ENCODE measurements at regions not wholly inside any gene's neighbourhood (a gene's known extent, or its start where the extent isn't known, plus 50 kb on each side); places are given as distances from the start of the nearest gene placed in this dataset.
A peak's percentile ranks its signal among the peaks of the same experiment; 100 is the strongest.

GRCh38 chr12:60345442-60345841 is 749.6 kb downstream of the SLC16A7 start:
- Mint-ChIP-seq H3K36me3 (no peaks in the 10 kb centered on the region), H3K27ac (no peak overlapping the region), H3K9me3 (peaks cover 0 to 8% (median 0%) of the 10 kb centered on the region in 3 donors), H3K4me1 (no peaks in the 10 kb centered on the region), H3K27me3 (no peaks in the 10 kb centered on the region), H3K4me3 (no peak overlapping the region)

- no peak overlapping the region for H3K27ac Mint-ChIP-seq
- no peaks in the 10 kb centered on the region for H3K27me3 Mint-ChIP-seq
- H3K4me3 Mint-ChIP-seq = peak overlapping the region in 1 of 4 donors; percentile 17
- H3K36me3 Mint-ChIP-seq = no peaks in the 10 kb centered on the region
- H3K9me3 Mint-ChIP-seq = peaks cover 0 to 3% (median 2%) of the 10 kb centered on the region in 3 donors
- H3K4me1 Mint-ChIP-seq = no peaks in the 10 kb centered on the region
Measured at GRCh38 chr12:60349232-60349978, 753.6 kb downstream of the SLC16A7 start.

DNA sequence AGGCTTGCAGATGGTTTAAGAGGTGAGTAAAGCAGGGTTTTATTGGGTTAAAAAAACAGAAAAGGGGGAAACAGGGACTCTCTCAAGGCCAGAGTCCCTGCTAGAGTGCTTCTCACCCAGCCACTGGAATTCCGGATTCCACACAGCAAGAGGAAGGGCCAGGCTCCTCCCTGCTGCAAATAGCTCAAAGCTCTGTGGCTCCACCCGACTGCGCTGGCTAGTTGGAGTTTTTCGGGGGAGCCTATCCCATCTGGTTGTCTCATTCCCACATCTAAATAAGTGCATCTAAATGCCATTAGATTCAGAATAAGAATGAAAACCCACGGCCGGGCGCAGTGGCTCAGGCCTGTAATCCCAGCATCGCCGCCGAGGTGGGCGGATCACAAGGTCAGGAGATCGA is 791.5 kb downstream of the SLC16A7 start:
- Mint-ChIP-seq H3K4me3 (no peak overlapping the region), H3K36me3 (no peaks in the 10 kb centered on the region), H3K27me3 (no peaks in the 10 kb centered on the region), H3K9me3 (peaks cover 0 to 8% (median 0%) of the 10 kb centered on the region in 3 donors), H3K4me1 (no peaks in the 10 kb centered on the region), H3K27ac (no peak overlapping the region)

DNA sequence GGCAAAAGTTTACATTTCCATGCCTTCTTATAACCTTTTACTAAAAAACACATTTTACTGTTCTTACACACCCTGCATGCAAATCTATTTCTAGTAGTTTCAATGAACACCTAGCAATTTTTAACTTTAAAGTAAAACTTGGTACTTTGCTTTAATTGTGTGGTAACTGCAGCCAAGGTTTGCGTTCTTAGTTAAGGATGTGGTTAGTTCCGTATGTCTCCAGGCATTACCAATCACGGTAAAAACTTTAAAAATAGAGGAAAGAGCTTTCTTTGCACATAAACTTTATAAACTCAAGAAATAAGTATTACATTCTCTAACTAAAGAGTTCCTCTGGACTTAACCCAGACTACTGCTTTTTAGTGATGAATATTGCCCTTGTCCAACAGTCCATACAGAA is 795.2 kb downstream of the SLC16A7 start:
- H3K36me3 Mint-ChIP-seq = no peaks in the 10 kb centered on the region
- no peak overlapping the region for H3K4me3 Mint-ChIP-seq
- no peaks in the 10 kb centered on the region for H3K4me1 Mint-ChIP-seq
- H3K27me3 Mint-ChIP-seq = no peaks in the 10 kb centered on the region
- no peak overlapping the region for H3K27ac Mint-ChIP-seq
- H3K9me3 Mint-ChIP-seq = peaks cover 0 to 3% (median 1%) of the 10 kb centered on the region in 3 donors

DNA sequence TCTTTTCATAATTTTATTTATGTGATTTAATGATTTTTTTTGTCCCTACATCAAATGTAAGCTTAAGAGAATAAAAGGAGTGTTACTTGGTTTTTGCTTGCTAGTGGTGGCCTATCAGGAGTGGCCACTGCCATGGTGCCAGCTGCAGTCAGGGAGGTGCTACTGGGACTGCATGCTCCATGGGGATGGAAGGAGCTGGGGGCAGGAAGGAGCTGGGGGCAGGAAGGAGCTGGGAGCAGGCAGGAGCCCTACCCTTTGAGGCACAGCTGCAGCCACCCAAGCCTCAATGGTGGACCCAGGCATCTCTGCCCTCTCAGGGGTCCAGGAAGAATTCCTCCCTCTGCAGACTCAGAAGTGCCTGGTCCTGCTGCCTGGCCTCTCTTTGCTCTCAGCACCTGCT is 796.0 kb downstream of the SLC16A7 start:
- Mint-ChIP-seq H3K27ac (no peak overlapping the region), H3K27me3 (no peaks in the 10 kb centered on the region), H3K4me1 (no peaks in the 10 kb centered on the region), H3K4me3 (no peak overlapping the region), H3K9me3 (peaks cover 0 to 3% (median 1%) of the 10 kb centered on the region in 3 donors), H3K36me3 (no peaks in the 10 kb centered on the region)

DNA sequence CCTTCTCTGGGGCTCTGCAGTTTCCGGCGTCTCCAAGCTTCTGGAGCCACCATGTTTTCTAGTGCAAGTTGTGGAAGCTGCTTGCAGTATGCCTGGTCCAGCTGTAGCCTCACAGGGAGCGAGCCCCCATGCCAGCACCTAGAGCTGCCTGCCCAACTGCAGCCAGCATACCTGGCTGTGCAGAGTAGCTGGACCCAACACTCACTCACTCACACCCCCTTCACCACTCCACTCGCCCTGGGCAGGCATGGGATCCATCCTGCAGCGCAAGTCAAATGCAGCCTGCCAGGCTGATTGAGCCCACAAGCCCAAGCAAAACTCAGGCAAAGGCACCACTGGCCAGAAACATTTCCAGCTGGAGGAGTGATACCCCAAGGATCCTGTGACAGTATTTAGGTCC is 797.3 kb downstream of the SLC16A7 start:
- H3K9me3 Mint-ChIP-seq = peaks cover 0 to 3% (median 1%) of the 10 kb centered on the region in 3 donors
- H3K36me3 Mint-ChIP-seq = no peaks in the 10 kb centered on the region
- H3K27me3 Mint-ChIP-seq = no peaks in the 10 kb centered on the region
- H3K4me1 Mint-ChIP-seq = no peaks in the 10 kb centered on the region
- no peak overlapping the region for H3K27ac Mint-ChIP-seq
- H3K4me3 Mint-ChIP-seq = no peak overlapping the region

DNA sequence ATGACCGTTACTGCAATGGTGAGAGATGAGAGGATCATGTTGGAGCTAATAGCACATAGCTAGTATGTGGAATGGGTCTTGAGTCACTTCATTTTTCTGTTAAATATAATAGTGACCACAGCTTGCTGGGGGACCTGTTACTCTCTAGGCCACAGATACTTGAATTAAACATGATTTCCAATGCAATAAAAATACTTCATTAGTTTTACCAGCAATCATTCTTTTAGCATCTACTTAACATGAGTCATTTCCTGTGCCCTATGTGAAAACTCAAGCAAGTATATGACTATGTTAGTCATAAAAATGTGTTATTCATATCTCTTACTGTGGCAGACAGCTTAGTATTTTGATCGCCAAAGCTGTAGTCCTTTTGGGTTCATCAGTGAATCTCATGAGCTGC is 798.8 kb downstream of the SLC16A7 start:
- Mint-ChIP-seq H3K27ac (no peak overlapping the region), H3K36me3 (no peaks in the 10 kb centered on the region), H3K27me3 (no peaks in the 10 kb centered on the region), H3K4me3 (no peak overlapping the region), H3K9me3 (peaks cover 0 to 3% (median 1%) of the 10 kb centered on the region in 3 donors), H3K4me1 (no peaks in the 10 kb centered on the region)

DNA sequence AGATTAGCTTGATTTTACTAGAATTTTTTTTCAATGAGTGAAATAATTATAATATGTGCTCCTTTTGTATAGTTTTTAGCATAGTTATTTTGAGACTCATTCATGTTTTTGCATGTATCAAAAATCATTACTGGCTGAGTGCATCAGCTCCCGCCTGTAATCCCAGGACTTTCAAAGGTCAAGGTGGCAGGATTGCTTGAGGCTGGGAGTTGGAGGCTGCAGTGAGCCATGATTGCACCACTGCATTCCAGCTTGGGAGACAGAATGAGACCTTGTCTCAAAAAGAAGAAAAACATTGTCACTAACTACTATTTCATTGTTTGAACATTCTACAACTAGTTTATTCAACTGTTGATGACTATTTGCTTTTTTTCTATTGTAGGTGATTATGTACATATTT is 802.7 kb downstream of the SLC16A7 start:
- H3K4me1 Mint-ChIP-seq = no peaks in the 10 kb centered on the region
- no peak overlapping the region for H3K27ac Mint-ChIP-seq
- H3K36me3 Mint-ChIP-seq = no peaks in the 10 kb centered on the region
- H3K9me3 Mint-ChIP-seq = peaks cover 0 to 3% (median 0%) of the 10 kb centered on the region in 3 donors
- no peaks in the 10 kb centered on the region for H3K27me3 Mint-ChIP-seq
- no peak overlapping the region for H3K4me3 Mint-ChIP-seq

GRCh38 chr12:60399064-60399463 is 803.2 kb downstream of the SLC16A7 start:
- H3K4me3 Mint-ChIP-seq = no peak overlapping the region
- H3K27ac Mint-ChIP-seq = no peak overlapping the region
- no peaks in the 10 kb centered on the region for H3K4me1 Mint-ChIP-seq
- H3K9me3 Mint-ChIP-seq = peaks cover 0 to 3% (median 0%) of the 10 kb centered on the region in 3 donors
- no peaks in the 10 kb centered on the region for H3K27me3 Mint-ChIP-seq
- H3K36me3 Mint-ChIP-seq = no peaks in the 10 kb centered on the region

- H3K9me3 Mint-ChIP-seq = no peaks in the 10 kb centered on the region
- H3K4me1 Mint-ChIP-seq = no peaks in the 10 kb centered on the region
- H3K27me3 Mint-ChIP-seq = no peaks in the 10 kb centered on the region
- H3K36me3 Mint-ChIP-seq = no peaks in the 10 kb centered on the region
- H3K4me3 Mint-ChIP-seq = no peak overlapping the region
- H3K27ac Mint-ChIP-seq = no peak overlapping the region
Measured at GRCh38 chr12:60402996-60403395, 807.2 kb downstream of the SLC16A7 start.

- Mint-ChIP-seq H3K36me3 (no peaks in the 10 kb centered on the region), H3K27ac (no peak overlapping the region), H3K9me3 (peaks cover 2 to 4% (median 4%) of the 10 kb centered on the region in 3 donors), H3K27me3 (no peaks in the 10 kb centered on the region), H3K4me1 (no peaks in the 10 kb centered on the region), H3K4me3 (no peak overlapping the region)
Measured at GRCh38 chr12:60415351-60415750, 819.5 kb downstream of the SLC16A7 start.

GRCh38 chr12:60419986-60420385 is 824.2 kb downstream of the SLC16A7 start:
- Mint-ChIP-seq H3K9me3 (peaks cover 0 to 4% (median 3%) of the 10 kb centered on the region in 3 donors), H3K36me3 (no peaks in the 10 kb centered on the region), H3K27ac (no peak overlapping the region), H3K27me3 (no peaks in the 10 kb centered on the region), H3K4me3 (no peak overlapping the region), H3K4me1 (no peaks in the 10 kb centered on the region)

DNA sequence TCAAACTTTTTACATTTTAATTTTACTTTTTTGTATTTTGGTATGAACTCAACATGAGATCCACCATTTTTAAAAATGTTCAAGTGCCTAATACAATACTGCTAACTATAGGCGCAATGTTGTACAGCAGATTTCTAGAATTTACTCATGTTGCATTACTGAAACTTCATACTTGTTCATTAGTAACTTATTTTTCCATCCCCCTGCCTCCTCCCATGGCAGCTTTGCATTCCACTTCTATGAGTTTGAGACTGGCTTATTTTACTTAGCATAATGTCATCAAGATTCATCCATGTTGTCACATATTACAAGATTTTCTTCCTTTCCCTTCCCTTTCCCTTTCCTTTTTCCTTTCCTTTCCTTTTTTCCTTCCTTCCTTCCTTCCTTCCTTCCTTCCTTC is 825.9 kb downstream of the SLC16A7 start:
- Mint-ChIP-seq H3K9me3 (peaks cover 0 to 2% (median 0%) of the 10 kb centered on the region in 3 donors), H3K27ac (no peak overlapping the region)

DNA sequence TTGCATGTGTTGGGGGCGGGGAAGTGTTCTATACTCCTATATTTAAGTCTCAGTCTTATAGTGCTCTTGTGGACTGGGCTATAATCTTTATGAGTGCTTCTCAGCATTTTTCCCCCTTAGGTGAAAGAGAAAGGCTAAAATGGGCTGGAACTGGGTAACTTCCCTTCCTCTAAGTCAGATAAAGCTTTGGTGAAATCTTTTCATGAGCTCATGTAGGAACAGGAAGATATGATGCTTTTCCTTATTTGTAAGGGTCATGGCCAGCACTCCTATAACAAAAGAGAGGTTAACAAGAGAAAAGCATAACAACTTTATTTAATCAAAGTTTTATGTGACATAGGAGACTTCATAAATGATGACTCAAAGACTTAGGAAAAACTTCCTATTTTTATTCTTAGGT is 841.5 kb downstream of the SLC16A7 start:
- no peaks in the 10 kb centered on the region for H3K4me1 Mint-ChIP-seq
- H3K4me3 Mint-ChIP-seq = no peak overlapping the region
- peaks cover 2% of the 10 kb centered on the region for H3K36me3 Mint-ChIP-seq
- H3K27ac Mint-ChIP-seq = no peak overlapping the region
- H3K9me3 Mint-ChIP-seq = peaks cover 3 to 14% (median 6%) of the 10 kb centered on the region in 3 donors
- no peaks in the 10 kb centered on the region for H3K27me3 Mint-ChIP-seq

More for the DNA sequence above, 825.9 kb downstream of the SLC16A7 start:
- Mint-ChIP-seq H3K4me3 (no peak overlapping the region), H3K4me1 (no peaks in the 10 kb centered on the region), H3K27me3 (no peaks in the 10 kb centered on the region), H3K36me3 (no peaks in the 10 kb centered on the region)

DNA sequence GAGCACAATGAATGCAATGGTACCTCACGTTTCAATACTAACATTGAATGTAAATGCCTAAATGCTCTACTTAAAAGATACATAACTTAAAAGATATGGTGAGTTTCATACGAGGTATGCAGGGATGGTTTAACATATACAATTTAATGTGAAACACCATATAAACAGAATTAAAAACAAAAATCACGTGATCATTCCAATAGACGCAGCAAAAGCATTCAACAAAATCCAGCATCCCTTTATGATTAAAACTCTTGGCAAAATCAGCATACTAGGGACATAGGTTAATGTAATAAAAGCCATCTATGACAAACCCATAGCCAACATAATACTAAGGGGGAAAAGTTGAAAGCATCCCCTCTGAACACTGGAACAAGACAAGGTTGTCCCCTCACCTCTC is 845.7 kb downstream of the SLC16A7 start:
- H3K27ac Mint-ChIP-seq = no peak overlapping the region
- H3K4me3 Mint-ChIP-seq = no peak overlapping the region
- H3K36me3 Mint-ChIP-seq = peaks cover 2% of the 10 kb centered on the region
- H3K9me3 Mint-ChIP-seq = peaks cover 6 to 22% (median 9%) of the 10 kb centered on the region in 3 donors
- no peaks in the 10 kb centered on the region for H3K4me1 Mint-ChIP-seq
- H3K27me3 Mint-ChIP-seq = no peaks in the 10 kb centered on the region

- H3K36me3 Mint-ChIP-seq = no peaks in the 10 kb centered on the region
Measured at GRCh38 chr12:60451457-60451856, 855.6 kb downstream of the SLC16A7 start.

More at GRCh38 chr12:60451457-60451856, 855.6 kb downstream of the SLC16A7 start:
- H3K4me1 Mint-ChIP-seq = no peaks in the 10 kb centered on the region
- H3K9me3 Mint-ChIP-seq = peaks cover 0 to 4% (median 2%) of the 10 kb centered on the region in 3 donors
- no peak overlapping the region for H3K4me3 Mint-ChIP-seq
- no peak overlapping the region for H3K27ac Mint-ChIP-seq
- no peaks in the 10 kb centered on the region for H3K27me3 Mint-ChIP-seq
